GM12874 (cell line): ENCODE measurements at regions not wholly inside any gene's neighbourhood (a gene's known extent, or its start where the extent isn't known, plus 50 kb on each side); places are given as distances from the start of the nearest gene placed in this dataset.

Source experiments
- CTCF ChIP-seq: IDR thresholded peaks from 2 replicates; pipeline ENCODE4 v1.5.1; 2011; ENCODE audit warnings: low read depth, mild to moderate bottlenecking, control low read depth, low read length, moderate library complexity; ENCODE audit not compliant: insufficient read depth

GRCh38 chr3:178274711-178275110 is 261.5 kb upstream of the KCNMB2 start:
- no peak for TF ChIP-seq CTCF

- TF ChIP-seq CTCF = no peak
Measured at GRCh38 chr3:178275311-178275710, 260.9 kb upstream of the KCNMB2 start.

GRCh38 chr3:178275793-178276192 is 260.4 kb upstream of the KCNMB2 start:
- no peak for TF ChIP-seq CTCF

GRCh38 chr3:178277605-178278004 is 258.6 kb upstream of the KCNMB2 start:
- TF ChIP-seq CTCF = no peak

- TF ChIP-seq CTCF = no peak
Measured at GRCh38 chr3:178283561-178283960, 252.7 kb upstream of the KCNMB2 start.

- TF ChIP-seq CTCF = no peak
Measured at GRCh38 chr3:178284181-178284580, 252.1 kb upstream of the KCNMB2 start.

- no peak for TF ChIP-seq CTCF
Measured at GRCh38 chr3:178288074-178288473, 248.2 kb upstream of the KCNMB2 start.

- TF ChIP-seq CTCF = no peak
Measured at GRCh38 chr3:178289544-178290160, 246.6 kb upstream of the KCNMB2 start.
